ENCODE measurements at regions not wholly inside any gene's neighbourhood (a gene's known extent, or its start where the extent isn't known, plus 50 kb on each side); places are given as distances from the start of the nearest gene placed in this dataset.

- no peak overlapping the region for H3K4me2 ChIP-seq
- peak overlapping the region; percentile 67; the same call in 1 of the 2 replicates for H2AFZ ChIP-seq
- ATAC-seq (peak; percentile 91), DNase-seq (ENCODE audit: low spot score) (peak; percentile 59)
- Mint-ChIP-seq H3K4me1 (no peaks in the 10 kb centered on the region), H3K36me3 (ENCODE audit: low read depth) (no peaks in the 10 kb centered on the region), H3K4me3 (no peak overlapping the region), H3K9me3 (no peaks in the 10 kb centered on the region), H3K27ac (no peak overlapping the region), H3K27me3 (ENCODE audit: insufficient read depth, low read depth, poor library complexity) (no peaks in the 10 kb centered on the region)
- TF ChIP-seq CTCF (conservative IDR thresholded peaks at IDR 0.05; ENCODE audit: low read depth in 2 of 2) (peak; percentile 49 to 78), ZNF331 (CRISPR knock-in tag; IDR thresholded peaks at IDR 0.05; ENCODE audit: low read depth) (no peak)
- H3K4me3 ChIP-seq = no peak overlapping the region
- no peaks in the 10 kb centered on the region for H3F3A ChIP-seq (replicated peaks; ENCODE audit: low read depth)
- no peaks in the 10 kb centered on the region for H3K36me3 ChIP-seq (ENCODE audit: insufficient read depth)
- no peaks in the 10 kb centered on the region for H3K9me2 ChIP-seq (ENCODE audit: insufficient read depth)
- H3K27me3 ChIP-seq (ENCODE audit: insufficient read depth) = no peaks in the 10 kb centered on the region
- H3K4me1 ChIP-seq (ENCODE audit: insufficient read depth) = no peaks in the 10 kb centered on the region
- H3K27ac ChIP-seq (ENCODE audit: low read depth) = no peak overlapping the region
- H3K79me2 ChIP-seq (replicated peaks; ENCODE audit: insufficient read depth) = no peaks in the 10 kb centered on the region
- H4K20me1 ChIP-seq (replicated peaks; ENCODE audit: insufficient read depth) = no peaks in the 10 kb centered on the region
Measured at GRCh38 chr1:73401666-73402065, 796.3 kb downstream of the LRRIQ3 start.

GRCh38 chr1:73382966-73383365 lies 815.0 kb downstream of the LRRIQ3 start:
- no peak for ATAC-seq
- H3K4me1 Mint-ChIP-seq = no peaks in the 10 kb centered on the region

GRCh38 chr1:73366734-73367413 lies 831.1 kb downstream of the LRRIQ3 start:
- no peak for DNase-seq (ENCODE audit: low spot score)
- ATAC-seq = no peak
- Histone ChIP-seq H4K20me1 (replicated peaks; ENCODE audit: insufficient read depth) (no peaks in the 10 kb centered on the region), H3K4me2 (no peak overlapping the region), H3K9me2 (ENCODE audit: insufficient read depth) (0 out of 2 replicates have a peak, but pooled peaks cover 3% of the 10 kb centered on the region), H2AFZ (0 out of 2 replicates have a peak overlapping the region, but pooled peaks have one; percentile 15), H3K27ac (ENCODE audit: low read depth) (no peak overlapping the region), H3K27me3 (ENCODE audit: insufficient read depth) (no peaks in the 10 kb centered on the region), H3F3A (replicated peaks; ENCODE audit: low read depth) (no peaks in the 10 kb centered on the region), H3K4me3 (no peak overlapping the region), H3K4me1 (ENCODE audit: insufficient read depth) (no peaks in the 10 kb centered on the region), H3K79me2 (replicated peaks; ENCODE audit: insufficient read depth) (no peaks in the 10 kb centered on the region), H3K36me3 (ENCODE audit: insufficient read depth) (no peaks in the 10 kb centered on the region)
- Mint-ChIP-seq H3K9me3 (no peaks in the 10 kb centered on the region), H3K27ac (peak overlapping the region; percentile 72), H3K4me1 (no peaks in the 10 kb centered on the region; the same call in 1 of the 3 replicates), H3K27me3 (ENCODE audit: insufficient read depth, low read depth, poor library complexity) (no peaks in the 10 kb centered on the region), H3K4me3 (no peak overlapping the region), H3K36me3 (ENCODE audit: low read depth) (no peaks in the 10 kb centered on the region)
- TF ChIP-seq EZH2phosphoT487 (IDR thresholded peaks at IDR 0.05; ENCODE audit: unreplicated experiment) = no peak
- no peak for TF ChIP-seq EZH2 (IDR thresholded peaks at IDR 0.05; ENCODE audit: low read depth, unreplicated experiment)
- no peak for TF ChIP-seq CREB1 (CRISPR knock-in tag; IDR thresholded peaks at IDR 0.05; ENCODE audit: low read depth)
- no peak for TF ChIP-seq NANOG (IDR thresholded peaks at IDR 0.05; ENCODE audit: borderline replicate concordance)

More at GRCh38 chr1:73382966-73383365, 815.0 kb downstream of the LRRIQ3 start:
- Mint-ChIP-seq H3K4me3 (no peak overlapping the region), H3K27me3 (ENCODE audit: insufficient read depth, low read depth, poor library complexity) (peaks cover 1% of the 10 kb centered on the region), H3K27ac (no peak overlapping the region), H3K36me3 (ENCODE audit: low read depth) (no peaks in the 10 kb centered on the region), H3K9me3 (no peaks in the 10 kb centered on the region; the same call in 2 of the 3 replicates)
- H3F3A ChIP-seq (replicated peaks; ENCODE audit: low read depth) = no peaks in the 10 kb centered on the region
- H3K4me3 ChIP-seq = no peak overlapping the region
- H3K4me2 ChIP-seq = no peak overlapping the region
- H2AFZ ChIP-seq = no peak overlapping the region
- TF ChIP-seq NANOG (IDR thresholded peaks at IDR 0.05; ENCODE audit: borderline replicate concordance) (no peak), ETS1 (IDR thresholded peaks at IDR 0.05) (no peak), ZNF114 (CRISPR knock-in tag; IDR thresholded peaks at IDR 0.05) (no peak), CREB1 (CRISPR knock-in tag; IDR thresholded peaks at IDR 0.05; ENCODE audit: low read depth) (no peak)
- H3K36me3 ChIP-seq (ENCODE audit: insufficient read depth) = no peaks in the 10 kb centered on the region
- no peak for DNase-seq (ENCODE audit: low spot score)
- no peaks in the 10 kb centered on the region for H3K9me2 ChIP-seq (ENCODE audit: insufficient read depth)
- no peak overlapping the region for H3K27ac ChIP-seq (ENCODE audit: low read depth)
- H3K4me1 ChIP-seq (ENCODE audit: insufficient read depth) = no peaks in the 10 kb centered on the region
- H3K79me2 ChIP-seq (replicated peaks; ENCODE audit: insufficient read depth) = no peaks in the 10 kb centered on the region
- no peaks in the 10 kb centered on the region for H3K27me3 ChIP-seq (ENCODE audit: insufficient read depth)
- no peaks in the 10 kb centered on the region for H4K20me1 ChIP-seq (replicated peaks; ENCODE audit: insufficient read depth)

Measured in GM23338 (cell line).